MM.1S (cell line): ENCODE measurements at regions not wholly inside any gene's neighbourhood (a gene's known extent, or its start where the extent isn't known, plus 50 kb on each side); places are given as distances from the start of the nearest gene placed in this dataset.

Experiments
- EZH2 ChIP-seq: fragments of 300-600 bp; sonication (generic); optimal IDR thresholded peaks from 2 replicates; pipeline ENCODE3; 2017; ENCODE audit warnings: low read depth, mild to moderate bottlenecking, antibody characterized with exemption, low read length, mixed read lengths
- TF ChIP-seq, protein P1 (sequence below): fragments of 300-600 bp; sonication (generic); IDR thresholded peaks from 2 replicates; pipeline ENCODE4 v1.5.1; 2016; ENCODE audit warnings: antibody characterized with exemption, low read length, mixed read lengths

DNA sequence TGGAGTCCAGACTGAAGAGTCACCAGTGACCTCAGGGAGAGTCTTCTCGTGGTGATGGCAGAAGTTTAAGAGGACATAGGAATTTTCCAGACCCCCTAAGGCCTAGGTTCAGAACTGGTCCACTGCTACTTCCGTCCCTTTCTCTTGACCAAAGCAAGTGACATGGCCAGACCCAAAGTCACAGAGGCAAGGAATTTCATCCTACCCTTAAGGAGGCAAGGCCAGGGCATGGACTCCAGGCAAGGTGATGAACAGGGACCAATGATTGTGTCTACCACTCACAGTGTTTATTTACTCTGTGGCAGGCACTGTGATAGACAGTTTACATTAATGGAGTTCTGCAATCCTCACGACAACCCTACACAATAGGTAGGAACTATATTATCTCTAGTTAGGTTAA lies 265.1 kb downstream of the GLI2 start:
- TF ChIP-seq, protein P1, sequence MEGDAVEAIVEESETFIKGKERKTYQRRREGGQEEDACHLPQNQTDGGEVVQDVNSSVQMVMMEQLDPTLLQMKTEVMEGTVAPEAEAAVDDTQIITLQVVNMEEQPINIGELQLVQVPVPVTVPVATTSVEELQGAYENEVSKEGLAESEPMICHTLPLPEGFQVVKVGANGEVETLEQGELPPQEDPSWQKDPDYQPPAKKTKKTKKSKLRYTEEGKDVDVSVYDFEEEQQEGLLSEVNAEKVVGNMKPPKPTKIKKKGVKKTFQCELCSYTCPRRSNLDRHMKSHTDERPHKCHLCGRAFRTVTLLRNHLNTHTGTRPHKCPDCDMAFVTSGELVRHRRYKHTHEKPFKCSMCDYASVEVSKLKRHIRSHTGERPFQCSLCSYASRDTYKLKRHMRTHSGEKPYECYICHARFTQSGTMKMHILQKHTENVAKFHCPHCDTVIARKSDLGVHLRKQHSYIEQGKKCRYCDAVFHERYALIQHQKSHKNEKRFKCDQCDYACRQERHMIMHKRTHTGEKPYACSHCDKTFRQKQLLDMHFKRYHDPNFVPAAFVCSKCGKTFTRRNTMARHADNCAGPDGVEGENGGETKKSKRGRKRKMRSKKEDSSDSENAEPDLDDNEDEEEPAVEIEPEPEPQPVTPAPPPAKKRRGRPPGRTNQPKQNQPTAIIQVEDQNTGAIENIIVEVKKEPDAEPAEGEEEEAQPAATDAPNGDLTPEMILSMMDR = no peak
- no peak for TF ChIP-seq EZH2
